GM18505 (cell line): ENCODE measurements at regions not wholly inside any gene's neighbourhood (a gene's known extent, or its start where the extent isn't known, plus 50 kb on each side); places are given as distances from the start of the nearest gene placed in this dataset.

ENCODE experiments used
- ATAC-seq: cut with Tn5 transposase; IDR thresholded peaks from one replicate; pipeline ENCODE4 v1.9.1; 2021; ENCODE audit not compliant: unreplicated experiment
- POLR2A ChIP-seq: IDR thresholded peaks from 4 replicates; pipeline ENCODE4 v1.6.1; 2011; ENCODE audit warnings: borderline replicate concordance; ENCODE audit not compliant: insufficient read depth, insufficient read length; ENCODE audit errors: extremely low read depth

- ATAC-seq, result no peak
- no peak for TF ChIP-seq POLR2A
Measured at GRCh38 chr3:94968519-94968918, 905.7 kb downstream of the NSUN3 start.

GRCh38 chr3:94972066-94972465, 909.2 kb downstream of the NSUN3 start:
- no peak for TF ChIP-seq POLR2A
- no peak for ATAC-seq

GRCh38 chr3:94978084-94978483, 915.2 kb downstream of the NSUN3 start:
- no peak for ATAC-seq
- TF ChIP-seq POLR2A, result no peak

- TF ChIP-seq POLR2A, result no peak
- ATAC-seq, result no peak
Measured at GRCh38 chr3:94985778-94986177, 922.9 kb downstream of the NSUN3 start.

- no peak for TF ChIP-seq POLR2A
- no peak for ATAC-seq
Measured at GRCh38 chr3:94990952-94991705, 928.3 kb downstream of the NSUN3 start.

GRCh38 chr3:94996743-94997142, 933.9 kb downstream of the NSUN3 start:
- no peak for ATAC-seq
- no peak for TF ChIP-seq POLR2A

GRCh38 chr3:95002438-95003046, 939.7 kb downstream of the NSUN3 start:
- ATAC-seq, result no peak
- TF ChIP-seq POLR2A, result no peak

GRCh38 chr3:95028688-95029087, 965.8 kb downstream of the NSUN3 start:
- TF ChIP-seq POLR2A, result no peak
- no peak for ATAC-seq

GRCh38 chr3:95029644-95030043, 966.8 kb downstream of the NSUN3 start:
- ATAC-seq, result no peak
- no peak for TF ChIP-seq POLR2A

- ATAC-seq, result no peak
- no peak for TF ChIP-seq POLR2A
Measured at GRCh38 chr3:95036526-95037021, 973.7 kb downstream of the NSUN3 start.

GRCh38 chr3:95037097-95037496, 974.2 kb downstream of the NSUN3 start:
- TF ChIP-seq POLR2A, result no peak
- ATAC-seq, result no peak

GRCh38 chr3:95037927-95038326, 975.1 kb downstream of the NSUN3 start:
- no peak for TF ChIP-seq POLR2A
- no peak for ATAC-seq

GRCh38 chr3:95044101-95044500, 981.2 kb downstream of the NSUN3 start:
- no peak for ATAC-seq

GRCh38 chr3:95048564-95048963, 985.7 kb downstream of the NSUN3 start:
- no peak for ATAC-seq
- TF ChIP-seq POLR2A, result no peak

More at GRCh38 chr3:95044101-95044500, 981.2 kb downstream of the NSUN3 start:
- TF ChIP-seq POLR2A, result no peak
